ENCODE measurements at regions not wholly inside any gene's neighbourhood (a gene's known extent, or its start where the extent isn't known, plus 50 kb on each side); places are given as distances from the start of the nearest gene placed in this dataset.

GRCh38 chr6:91781946-91782345, 1195.1 kb upstream of the MAP3K7 start:
- no peak for TF ChIP-seq SREBF2 (IDR thresholded peaks at IDR 0.05)
- TF ChIP-seq POLR2A (IDR thresholded peaks at IDR 0.05; ENCODE audit: low read length), result no peak
- no peak for TF ChIP-seq HOXA7 (CRISPR knock-in tag; IDR thresholded peaks at IDR 0.05)
- TF ChIP-seq CTCF (IDR thresholded peaks at IDR 0.05), result no peak
- TF ChIP-seq KDM5A (IDR thresholded peaks at IDR 0.05), result no peak
- TF ChIP-seq ELK1 (IDR thresholded peaks at IDR 0.05; ENCODE audit: low read depth, low read length), result no peak
- TF ChIP-seq MAX (IDR thresholded peaks at IDR 0.05), result no peak
- no peak for TF ChIP-seq MAZ (IDR thresholded peaks at IDR 0.05; ENCODE audit: borderline replicate concordance, low read depth, low read length)
- no peak for TF ChIP-seq REST (IDR thresholded peaks at IDR 0.05)
- TF ChIP-seq CHD2 (IDR thresholded peaks at IDR 0.05; ENCODE audit: low read length, partially characterized antibody), result no peak
- TF ChIP-seq HDAC2 (IDR thresholded peaks at IDR 0.05), result no peak
